ENCODE measurements at regions not wholly inside any gene's neighbourhood (a gene's known extent, or its start where the extent isn't known, plus 50 kb on each side); places are given as distances from the start of the nearest gene placed in this dataset.
A peak's percentile ranks its signal among the peaks of the same experiment; 100 is the strongest.

- no peak for DNase-seq
Observed at GRCh38 chr5:124663101-124663506, 83.3 kb downstream of the ZNF608 start.

DNA sequence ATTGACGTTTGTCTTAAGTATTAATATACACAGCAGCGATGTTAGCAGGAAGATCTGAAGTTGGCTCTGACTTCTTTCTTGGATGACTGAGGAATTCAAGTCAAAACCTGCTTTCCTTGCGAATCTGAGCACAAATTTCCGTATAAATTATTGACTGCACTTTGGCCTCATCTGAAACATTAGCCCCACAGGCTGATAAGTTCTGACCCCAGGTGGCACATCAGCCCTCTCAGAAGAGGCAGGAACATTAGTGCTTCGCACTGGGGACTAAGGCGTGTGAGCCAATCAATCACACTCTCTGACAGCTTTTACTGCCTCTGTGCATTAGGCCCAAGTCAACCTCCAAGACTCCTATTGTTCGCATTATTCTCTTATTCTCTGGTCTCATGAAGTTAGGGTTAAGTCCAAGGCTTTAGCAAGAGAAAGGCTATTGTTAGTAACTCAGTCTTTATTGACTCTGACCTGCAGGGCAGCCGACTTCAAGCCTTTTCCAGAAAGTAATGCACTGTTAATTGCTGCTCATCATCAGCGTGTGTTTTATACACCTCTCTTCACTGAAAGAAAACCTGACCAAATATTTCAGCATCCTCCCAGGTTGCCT is 84.2 kb downstream of the ZNF608 start:
- no peak for DNase-seq

DNA sequence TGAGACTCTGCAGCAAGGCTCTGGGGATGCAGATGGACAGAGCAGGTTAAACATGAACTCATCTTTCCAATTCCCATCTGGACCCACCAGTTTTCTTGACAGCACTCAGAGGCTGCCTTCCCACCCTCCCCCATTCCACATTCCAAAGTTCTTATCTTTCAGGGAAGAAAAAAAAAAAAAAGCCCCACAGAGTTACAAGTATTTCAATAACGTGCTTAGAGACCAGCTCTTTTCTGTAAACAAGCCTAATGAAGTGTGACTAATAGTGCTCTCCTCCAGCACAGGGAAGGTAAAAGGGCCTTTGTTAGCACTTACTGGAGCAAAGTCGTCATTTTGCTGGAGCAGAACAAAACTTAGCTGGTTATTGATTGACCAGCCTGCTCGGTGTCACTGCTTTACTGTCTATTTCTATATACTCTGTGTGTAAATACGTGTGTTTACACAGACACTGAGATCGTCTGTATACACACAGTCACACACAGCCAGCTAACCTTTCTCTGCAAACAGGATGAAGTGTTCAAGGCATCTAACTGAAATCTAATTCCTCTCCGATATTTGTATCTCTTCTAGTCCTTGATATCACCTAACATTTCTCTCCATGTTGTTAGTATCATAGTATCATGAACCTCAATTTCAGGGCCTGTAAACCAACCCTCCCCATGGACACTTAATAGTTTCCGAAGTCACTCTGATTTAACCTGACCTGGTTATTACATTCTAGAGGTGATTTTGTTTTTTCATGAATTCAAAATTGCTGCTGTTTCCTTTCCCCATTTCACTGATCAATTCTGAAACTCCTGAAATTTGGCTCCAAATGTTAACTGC is 84.9 kb downstream of the ZNF608 start:
- DNase-seq = no peak

DNA sequence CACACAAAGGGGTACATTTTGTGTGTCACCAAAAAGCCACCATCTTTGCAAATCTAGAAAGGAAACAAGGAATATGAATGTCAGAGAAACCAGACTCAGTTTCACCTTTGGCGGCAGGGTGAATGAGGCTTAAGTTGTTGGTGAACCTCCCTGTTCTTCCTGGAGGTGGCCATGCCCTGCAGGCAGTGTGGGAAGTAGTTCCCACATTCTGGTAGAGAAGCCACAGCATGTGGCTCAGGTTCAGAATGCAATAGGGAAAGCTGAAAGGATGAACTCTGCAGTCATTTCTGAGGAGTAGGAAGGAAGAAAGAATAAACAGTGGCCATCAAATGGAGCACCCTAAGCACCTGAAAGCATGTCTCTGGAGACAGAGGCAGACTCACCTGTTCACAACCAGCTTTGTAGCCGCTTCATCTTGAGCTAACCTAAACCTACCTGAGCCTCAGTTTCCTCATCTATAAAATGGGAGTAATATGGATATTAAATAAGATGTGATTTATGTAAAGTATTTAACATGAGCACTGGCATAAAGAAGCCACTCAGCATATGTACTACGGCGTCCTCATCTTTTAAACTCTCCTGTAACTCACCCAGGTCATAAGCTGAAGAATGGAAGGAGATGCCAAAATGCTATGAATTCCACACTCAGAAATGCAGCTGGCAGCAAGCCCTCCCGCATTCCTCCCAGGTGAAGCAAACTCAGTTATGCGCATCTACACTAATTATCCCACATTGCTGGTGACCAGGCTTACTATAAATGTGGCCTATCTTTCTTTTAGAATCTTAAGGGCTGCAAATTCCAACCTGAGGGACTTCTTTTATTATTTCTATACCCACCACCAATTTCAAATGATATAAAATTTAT is 86.0 kb downstream of the ZNF608 start:
- no peak for DNase-seq

DNA sequence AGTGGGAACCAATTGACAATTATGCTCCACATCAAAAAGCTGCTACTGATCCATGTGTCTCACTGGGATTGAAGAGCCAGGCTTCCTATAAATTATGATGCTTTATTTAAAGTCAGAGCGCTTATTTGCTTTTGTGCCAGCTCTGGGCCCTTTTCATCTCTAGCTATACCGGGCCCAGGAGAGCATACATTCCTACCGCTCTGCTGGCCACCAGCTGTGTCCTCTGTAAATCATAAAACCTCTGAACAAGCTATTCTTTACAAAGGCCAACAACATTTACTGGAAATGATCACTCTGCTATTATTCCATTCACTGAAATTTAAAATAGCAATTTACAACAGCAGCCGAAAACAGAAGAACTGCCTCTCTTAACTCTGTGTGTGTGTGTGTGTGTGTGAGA is 86.6 kb downstream of the ZNF608 start:
- DNase-seq = no peak

- peak; percentile 42 for DNase-seq
Observed at GRCh38 chr5:124658867-124659557, 87.4 kb downstream of the ZNF608 start.

DNA sequence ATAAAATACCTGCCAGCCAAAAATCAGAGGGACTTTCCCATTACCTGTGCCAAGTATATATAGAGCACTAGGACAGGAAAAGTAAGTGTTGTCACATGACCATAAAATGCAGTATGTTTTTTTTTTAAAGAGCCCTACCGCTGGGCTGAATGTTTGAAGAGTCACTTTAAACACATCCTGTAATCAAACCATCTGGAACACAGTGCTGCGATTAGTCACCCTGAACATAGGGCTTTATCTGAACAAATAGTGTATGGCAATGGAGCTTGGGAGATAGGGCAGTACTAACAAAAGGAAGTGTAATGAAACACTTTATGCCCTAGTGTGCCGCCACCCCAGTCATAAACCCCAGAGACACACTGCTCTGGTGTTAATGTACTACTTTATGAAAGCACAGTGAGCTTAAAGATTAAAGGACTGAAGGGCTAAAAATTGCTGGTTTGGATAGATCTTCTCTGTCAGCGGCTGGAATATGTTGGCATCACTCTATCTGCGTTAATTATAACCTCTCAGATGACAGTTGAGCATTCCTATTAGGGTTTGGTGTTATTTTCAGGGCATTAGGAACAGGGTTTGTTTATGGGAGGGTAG is 90.4 kb downstream of the ZNF608 start:
- peak; percentile 87 for DNase-seq

- DNase-seq = no peak
Observed at GRCh38 chr5:124655251-124655917, 91.1 kb downstream of the ZNF608 start.

DNA sequence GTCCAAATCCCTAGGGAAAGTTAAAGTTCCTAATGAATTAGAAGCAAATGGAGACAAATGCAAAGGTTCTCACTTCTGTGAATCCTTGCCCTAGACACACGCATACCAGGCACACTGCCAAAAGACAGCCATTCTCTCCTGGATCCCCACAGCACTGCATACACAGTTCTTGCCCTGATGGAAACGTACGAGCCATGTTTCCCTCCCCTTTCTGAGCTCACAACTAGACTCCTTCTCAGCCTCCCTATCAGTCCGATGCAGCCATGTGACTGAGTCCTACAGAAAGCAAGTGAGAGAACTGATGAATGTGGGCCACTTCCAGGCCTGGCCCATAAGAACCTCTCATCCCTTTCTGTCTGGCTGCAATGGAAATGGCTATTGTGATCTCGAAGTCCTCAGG is 92.0 kb downstream of the ZNF608 start:
- DNase-seq = peak; percentile 19

- DNase-seq = no peak
Observed at GRCh38 chr5:124653666-124654065, 92.8 kb downstream of the ZNF608 start.

DNA sequence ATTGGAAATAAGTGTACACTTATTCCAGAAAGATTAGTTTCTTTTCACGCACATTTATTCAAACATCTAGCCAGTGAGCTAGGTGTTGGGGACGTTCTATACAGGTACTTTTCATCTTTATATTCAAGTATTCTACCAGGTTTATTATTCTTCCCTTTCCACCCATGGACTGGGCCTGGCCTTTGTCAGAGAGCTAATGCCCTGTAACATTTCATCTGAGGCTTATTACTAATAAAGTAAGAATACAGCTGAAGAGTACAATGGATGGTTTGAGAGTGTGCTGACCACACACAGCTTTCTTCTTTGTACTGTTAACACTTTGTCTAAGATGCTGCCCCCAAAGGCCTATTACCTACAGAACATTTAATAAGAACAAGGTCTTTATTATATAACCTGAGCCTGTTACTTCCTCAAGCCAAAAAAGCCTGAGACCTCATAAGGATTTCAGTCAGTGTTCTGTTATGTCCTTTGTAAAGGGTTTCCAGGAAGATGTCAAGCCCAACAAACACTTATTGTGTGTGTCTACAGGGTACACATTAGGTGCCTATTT is 93.5 kb downstream of the ZNF608 start:
- DNase-seq = no peak

DNA sequence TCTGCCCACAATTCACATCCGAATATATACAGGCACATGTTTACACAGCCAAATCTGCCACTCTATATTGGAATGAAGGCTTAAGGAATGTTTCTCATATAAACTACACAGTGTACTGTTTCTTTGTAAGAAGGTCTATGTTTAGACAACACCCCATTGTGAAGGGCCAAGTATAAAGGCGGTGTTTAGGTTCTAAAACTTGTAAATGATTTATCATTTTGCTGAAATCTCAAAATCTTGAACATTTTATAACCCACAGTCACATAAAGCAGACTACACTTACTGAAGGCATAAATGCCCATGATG is 94.0 kb downstream of the ZNF608 start:
- no peak for DNase-seq

GRCh38 chr5:124651663-124652513 is 94.6 kb downstream of the ZNF608 start:
- DNase-seq = peak; percentile 76

- no peak for DNase-seq
Observed at GRCh38 chr5:124650951-124651662, 95.3 kb downstream of the ZNF608 start.

DNA sequence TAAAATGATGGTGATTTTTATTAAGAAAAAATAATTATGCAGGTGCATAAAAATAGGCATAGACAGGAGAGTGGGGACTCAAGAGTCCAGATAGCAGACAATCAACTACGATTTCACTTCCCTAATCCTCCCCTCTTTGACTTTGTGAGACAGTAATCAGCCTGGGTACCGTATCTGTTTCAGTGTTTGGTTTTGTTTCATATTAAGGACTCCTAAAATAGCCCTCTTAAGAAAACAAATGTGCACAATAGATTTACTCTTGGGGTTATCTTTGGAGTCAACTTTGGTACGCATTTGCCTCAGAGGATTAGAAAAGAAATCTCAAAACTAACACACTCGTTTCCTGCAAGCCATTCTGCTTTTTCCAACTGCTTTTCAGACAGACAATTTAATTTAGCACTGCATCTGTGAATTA is 96.3 kb downstream of the ZNF608 start:
- no peak for DNase-seq

GRCh38 chr5:124649491-124650146 is 96.8 kb downstream of the ZNF608 start:
- peak; percentile 85 for DNase-seq

GRCh38 chr5:124648902-124649467 is 97.5 kb downstream of the ZNF608 start:
- no peak for DNase-seq

- DNase-seq = no peak
Observed at GRCh38 chr5:124647352-124647751, 99.1 kb downstream of the ZNF608 start.

GRCh38 chr5:124645396-124645795 is 101.0 kb downstream of the ZNF608 start:
- no peak for DNase-seq

Data from hematopoietic multipotent progenitor cell treated with erythropoietin and hydrocortisone succinate and interleukin-3 and kit ligand, for 8 days (in vitro differentiated cells).